Kidney (tissue), 13 donors: ENCODE measurements at regions not wholly inside any gene's neighbourhood (a gene's known extent, or its start where the extent isn't known, plus 50 kb on each side); places are given as distances from the start of the nearest gene placed in this dataset.
A peak's percentile ranks its signal among the peaks of the same experiment; 100 is the strongest.

ENCODE experiments used
- DNase-seq, 5 donors: peaks; one replicate each; pipeline ENCODE4 v3.0.0-alpha.2; 2013 to 2020
- FAIRE-seq: peaks from 2 replicates; lab custom pipeline; 2012; peaks lifted over from hg19 to GRCh38; lab: Jason Lieb, UNC
- H3K27ac ChIP-seq, 2 donors: one replicate each; pipeline ENCODE4 v1.7.0; 2013; ENCODE audit warnings: low read depth in 2 of 2, low read length in 2 of 2, inconsistent platforms in 1 of 2
- H3K27me3 ChIP-seq: one replicate; pipeline ENCODE4 v1.7.1; 2013; ENCODE audit warnings: low read length, inconsistent platforms; ENCODE audit not compliant: control insufficient read depth, insufficient read depth
- H3K36me3 ChIP-seq, 3 donors: one replicate each; pipeline versions ENCODE4 v1.7.0 to v1.7.1; 2013; ENCODE audit warnings: low read length in 3 of 3, control low read depth in 1 of 3, inconsistent platforms in 1 of 3; ENCODE audit not compliant: insufficient read depth in 3 of 3, control insufficient read depth in 2 of 3
- H3K4me1 ChIP-seq, 3 donors: one replicate each; pipeline versions ENCODE4 v1.7.0 to v1.7.1; 2013; ENCODE audit warnings: low read length in 3 of 3, inconsistent platforms in 1 of 3, low read depth in 1 of 3; ENCODE audit not compliant: control insufficient read depth in 2 of 3, insufficient read depth in 2 of 3
- H3K4me3 ChIP-seq, 3 donors: one replicate each; pipeline versions ENCODE4 v1.7.0 to v1.8.1; 2013; ENCODE audit warnings: low read length in 3 of 3, control low read depth in 1 of 3, inconsistent platforms in 1 of 3
- H3K9ac ChIP-seq, 3 donors: one replicate each; pipeline versions ENCODE4 v1.7.0 to v1.7.1; 2013; ENCODE audit warnings: low read length in 3 of 3, control low read depth in 1 of 3, inconsistent platforms in 1 of 3
- H3K9me3 ChIP-seq, 3 donors: one replicate each; pipeline versions ENCODE4 v1.7.0 to v1.7.1; 2013; ENCODE audit warnings: low read length in 3 of 3, control low read depth in 1 of 3, inconsistent platforms in 1 of 3; ENCODE audit not compliant: control insufficient read depth in 2 of 3, insufficient read depth in 1 of 3
- intact Hi-C: fragments of 100-400 bp; cut with DNase I; formaldehyde crosslinking; loops from one replicate; pipeline ENCODE4 v1.11.1; 2022
- TF ChIP-seq, protein P1 (sequence below): IDR thresholded peaks from 3 replicates; pipeline ENCODE4 v1.5.1; 2012; ENCODE audit warnings: mild to moderate bottlenecking, moderate library complexity, borderline replicate concordance; ENCODE audit not compliant: insufficient read depth; ENCODE audit errors: extremely low read depth
- donor health status: control.
- donor health status: control.
- donor health status: control.
- donor health status: control.
- donor health status: control.
- donor health status: DM: yes; HTN: yes; CAD: no.
- donor health status: Normal renal cell carcinoma (clear cell type).

DNA sequence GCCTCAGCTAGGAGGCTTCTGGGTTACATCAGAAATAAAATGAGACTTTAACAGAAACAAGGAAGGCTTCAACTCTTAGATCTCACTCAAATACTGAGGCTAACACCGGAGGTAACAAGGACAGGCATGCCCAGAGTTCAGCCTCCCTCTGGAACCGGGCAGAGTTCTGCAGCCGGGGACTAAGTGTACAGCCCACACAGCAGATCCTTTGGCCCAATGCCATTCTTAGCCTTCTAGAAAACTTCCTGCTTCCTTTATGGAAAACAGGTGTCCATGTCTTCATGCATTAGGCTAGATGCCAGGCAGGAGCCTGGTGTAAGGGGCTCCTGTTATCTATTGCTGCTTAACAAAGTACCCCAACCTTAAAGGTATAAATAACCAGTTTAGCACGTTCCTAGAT, 369.7 kb downstream of the BCOR start:
- intact Hi-C loops = no loop called here
- Histone ChIP-seq H3K4me1 (peaks cover 3 to 16% (median 8%) of the 10 kb centered on the region in 3 donors), H3K36me3 (no peaks in the 10 kb centered on the region), H3K4me3 (no peak overlapping the region), H3K27ac (peak overlapping the region in 1 of 2 donors; percentile 43), H3K9ac (no peak overlapping the region), H3K27me3 (peaks cover 3% of the 10 kb centered on the region), H3K9me3 (peaks cover 0 to 2% (median 0%) of the 10 kb centered on the region in 3 donors)
- TF ChIP-seq, protein P1, sequence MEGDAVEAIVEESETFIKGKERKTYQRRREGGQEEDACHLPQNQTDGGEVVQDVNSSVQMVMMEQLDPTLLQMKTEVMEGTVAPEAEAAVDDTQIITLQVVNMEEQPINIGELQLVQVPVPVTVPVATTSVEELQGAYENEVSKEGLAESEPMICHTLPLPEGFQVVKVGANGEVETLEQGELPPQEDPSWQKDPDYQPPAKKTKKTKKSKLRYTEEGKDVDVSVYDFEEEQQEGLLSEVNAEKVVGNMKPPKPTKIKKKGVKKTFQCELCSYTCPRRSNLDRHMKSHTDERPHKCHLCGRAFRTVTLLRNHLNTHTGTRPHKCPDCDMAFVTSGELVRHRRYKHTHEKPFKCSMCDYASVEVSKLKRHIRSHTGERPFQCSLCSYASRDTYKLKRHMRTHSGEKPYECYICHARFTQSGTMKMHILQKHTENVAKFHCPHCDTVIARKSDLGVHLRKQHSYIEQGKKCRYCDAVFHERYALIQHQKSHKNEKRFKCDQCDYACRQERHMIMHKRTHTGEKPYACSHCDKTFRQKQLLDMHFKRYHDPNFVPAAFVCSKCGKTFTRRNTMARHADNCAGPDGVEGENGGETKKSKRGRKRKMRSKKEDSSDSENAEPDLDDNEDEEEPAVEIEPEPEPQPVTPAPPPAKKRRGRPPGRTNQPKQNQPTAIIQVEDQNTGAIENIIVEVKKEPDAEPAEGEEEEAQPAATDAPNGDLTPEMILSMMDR = no peak
- DNase-seq = peak in 1 of 5 donors; percentile 55
- FAIRE-seq = no peak

DNA sequence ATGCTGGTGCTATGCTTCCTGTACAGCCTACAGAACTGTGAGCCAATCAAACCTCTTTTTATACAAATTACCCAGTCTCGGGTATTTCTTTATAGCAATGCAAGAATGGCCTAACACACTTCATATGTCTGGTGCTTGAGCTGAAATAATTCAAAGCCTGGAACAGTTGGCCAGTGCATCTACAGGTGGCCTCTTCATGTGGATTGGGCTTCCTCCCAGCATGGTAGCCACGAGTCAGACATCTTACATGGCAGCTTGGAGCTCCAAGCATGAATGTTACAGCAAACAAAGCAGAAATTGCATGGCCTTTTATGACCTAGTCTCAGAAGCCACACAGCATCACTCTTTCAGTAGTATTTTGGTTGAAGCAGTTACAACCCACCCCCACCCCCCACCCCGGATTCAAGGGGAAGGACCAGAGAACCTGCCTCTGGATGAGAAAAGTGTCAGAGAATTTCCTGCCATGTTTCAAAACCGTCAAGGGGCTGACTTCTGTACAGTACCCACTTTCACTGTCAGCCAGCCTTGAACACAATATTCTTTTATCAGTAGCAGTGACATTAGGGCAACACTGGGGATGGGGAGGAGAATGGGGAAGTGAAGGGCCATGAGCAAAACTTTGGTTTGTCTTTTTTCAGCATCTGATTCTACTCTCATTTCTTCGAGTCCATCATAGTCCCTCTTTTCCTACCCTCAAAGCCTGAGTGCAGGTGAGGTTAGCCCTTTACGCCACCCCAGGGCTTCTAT, 368.7 kb downstream of the BCOR start:
- DNase-seq (no peak), FAIRE-seq (no peak)
- Histone ChIP-seq H3K27ac (no peak overlapping the region), H3K4me3 (no peak overlapping the region), H3K36me3 (no peaks in the 10 kb centered on the region), H3K4me1 (peaks cover 3 to 16% (median 8%) of the 10 kb centered on the region in 3 donors), H3K27me3 (no peaks in the 10 kb centered on the region), H3K9me3 (peaks cover 0 to 2% (median 0%) of the 10 kb centered on the region in 3 donors), H3K9ac (no peak overlapping the region)
- intact Hi-C loops = no loop called here
- TF ChIP-seq, protein P1 = no peak

DNA sequence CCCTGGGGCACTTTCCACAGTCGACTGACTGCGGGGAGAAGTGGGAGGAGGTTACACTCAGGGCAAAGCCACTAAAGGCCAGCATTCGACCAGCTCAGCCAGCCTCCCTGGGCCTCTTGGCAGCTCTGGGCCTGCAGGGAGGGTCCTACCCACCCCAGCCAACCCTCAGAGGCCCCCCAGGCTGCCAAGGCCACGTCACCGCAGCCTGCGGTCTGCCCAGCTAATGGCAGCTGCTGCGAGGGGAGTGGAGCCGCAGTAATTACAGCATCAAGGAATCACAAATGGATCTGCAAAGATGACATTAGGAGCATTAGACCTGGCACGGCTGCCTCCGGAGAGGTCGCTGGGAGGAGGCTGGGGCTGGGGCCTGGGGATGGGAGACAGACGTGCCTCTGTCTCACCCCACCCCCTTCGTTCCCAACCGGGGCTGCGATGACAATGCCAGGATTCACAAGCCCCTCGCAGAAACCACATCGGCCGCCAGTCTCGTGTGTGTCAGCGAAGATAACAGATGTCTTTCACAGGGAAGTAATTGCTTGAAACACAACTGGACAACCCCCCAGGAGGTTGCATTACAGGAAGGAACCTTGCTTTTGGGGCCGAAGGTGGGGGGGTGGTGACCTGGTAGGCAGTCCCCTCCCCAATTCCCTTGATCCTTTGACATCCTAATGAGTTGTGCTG, 367.6 kb downstream of the BCOR start:
- no peak for FAIRE-seq
- intact Hi-C loops = no loop called here

More for the DNA sequence above, 367.6 kb downstream of the BCOR start:
- peak in 2 of 5 donors; percentile 18 to 67 for DNase-seq
- TF ChIP-seq, protein P1 = no peak
- H3K36me3 ChIP-seq = no peaks in the 10 kb centered on the region
- no peaks in the 10 kb centered on the region for H3K27me3 ChIP-seq
- peaks cover 3 to 21% (median 12%) of the 10 kb centered on the region in 3 donors for H3K4me1 ChIP-seq
- no peak overlapping the region for H3K4me3 ChIP-seq
- H3K9ac ChIP-seq = no peak overlapping the region
- peaks cover 0 to 2% (median 0%) of the 10 kb centered on the region in 3 donors for H3K9me3 ChIP-seq
- peak overlapping the region in 1 of 2 donors; percentile 32 for H3K27ac ChIP-seq
